HG02884 (cell line): ENCODE measurements at regions not wholly inside any gene's neighbourhood (a gene's known extent, or its start where the extent isn't known, plus 50 kb on each side); places are given as distances from the start of the nearest gene placed in this dataset.

ENCODE experiments used
- ATAC-seq: cut with Tn5 transposase; IDR thresholded peaks from one replicate; pipeline ENCODE4 v1.9.1; 2021; ENCODE audit warnings: mild to moderate bottlenecking, moderate library complexity; ENCODE audit not compliant: unreplicated experiment

GRCh38 chr10:121069061-121069850, 218.1 kb downstream of the WDR11 start:
- ATAC-seq, result peak; percentile 94

- no peak for ATAC-seq
Observed at GRCh38 chr10:121070275-121071070, 219.3 kb downstream of the WDR11 start.

GRCh38 chr10:121071901-121072300, 220.7 kb downstream of the WDR11 start:
- no peak for ATAC-seq

GRCh38 chr10:121073728-121074127, 222.6 kb downstream of the WDR11 start:
- no peak for ATAC-seq

- no peak for ATAC-seq
Observed at GRCh38 chr10:121076776-121077715, 225.9 kb downstream of the WDR11 start.

- no peak for ATAC-seq
Observed at GRCh38 chr10:121078036-121078435, 226.9 kb downstream of the WDR11 start.

GRCh38 chr10:121078672-121079102, 227.5 kb downstream of the WDR11 start:
- ATAC-seq, result no peak

GRCh38 chr10:121079226-121079625, 228.1 kb downstream of the WDR11 start:
- no peak for ATAC-seq

GRCh38 chr10:121080281-121080891, 229.2 kb downstream of the WDR11 start:
- no peak for ATAC-seq

- no peak for ATAC-seq
Observed at GRCh38 chr10:121081306-121081705, 230.1 kb downstream of the WDR11 start.

- no peak for ATAC-seq
Observed at GRCh38 chr10:121082984-121083383, 231.8 kb downstream of the WDR11 start.

GRCh38 chr10:121084016-121084674, 233.0 kb downstream of the WDR11 start:
- no peak for ATAC-seq

- ATAC-seq, result no peak
Observed at GRCh38 chr10:121084675-121085070, 233.5 kb downstream of the WDR11 start.

- no peak for ATAC-seq
Observed at GRCh38 chr10:121085367-121085766, 234.2 kb downstream of the WDR11 start.

- ATAC-seq, result no peak
Observed at GRCh38 chr10:121087129-121087528, 236.0 kb downstream of the WDR11 start.

GRCh38 chr10:121087688-121088087, 236.5 kb downstream of the WDR11 start:
- ATAC-seq, result no peak

- no peak for ATAC-seq
Observed at GRCh38 chr10:121088524-121088923, 237.4 kb downstream of the WDR11 start.

- ATAC-seq, result no peak
Observed at GRCh38 chr10:121089434-121089833, 238.3 kb downstream of the WDR11 start.

- ATAC-seq, result no peak
Observed at GRCh38 chr10:121091961-121092719, 241.0 kb downstream of the WDR11 start.
